B cell (primary cell): ENCODE measurements at regions not wholly inside any gene's neighbourhood (a gene's known extent, or its start where the extent isn't known, plus 50 kb on each side); places are given as distances from the start of the nearest gene placed in this dataset.

Experiments used
- ATAC-seq: fragments of 200-7000 bp; cut with Tn5 transposase; one replicate; pipeline ENCODE4 v1.10.0; 2021; ENCODE audit warnings: low read depth, mild to moderate bottlenecking, moderate number of reproducible peaks, moderate library complexity
- CTCF ChIA-PET: fragments of 350-600 bp; sonication (Branson Sonifier 250); formaldehyde crosslinking; loops from one replicate; lab custom pipeline; 2021; ENCODE audit warnings: antibody characterized with exemption, inconsistent platforms; lab: Charles Lee
- POLR2A ChIA-PET: fragments of 350-600 bp; sonication (Branson Sonifier 250); formaldehyde crosslinking; loops from one replicate; lab custom pipeline; 2021; ENCODE audit warnings: antibody characterized with exemption; lab: Charles Lee
- DNase-seq: peaks from one replicate; pipeline ENCODE4 v3.0.0; 2013
- H2AFZ ChIP-seq: 2 replicates; pipeline ENCODE4 v1.6.1; 2012; ENCODE audit warnings: mild to moderate bottlenecking, low read depth, low read length; ENCODE audit not compliant: insufficient read depth, poor library complexity, severe bottlenecking
- H3K27ac ChIP-seq, 2 donors: 1 replicate in 1 of 2; 2 replicates in 1 of 2; pipeline ENCODE4 v1.5.1; 2012 to 2013; ENCODE audit warnings: low read length in 2 of 2, mild to moderate bottlenecking in 2 of 2, moderate library complexity in 1 of 2
- H3K27me3 ChIP-seq, 4 experiments: fragments of 200-600 bp in 1 of 4; sonication (generic) in 1 of 4; replicated peaks in 1 of 4; 1 replicate in 2 of 4; 2 replicates in 2 of 4; pipeline versions ENCODE4 v1.6.1 to v1.7.0; 2013 to 2016; ENCODE audit warnings: low read length in 3 of 4, mild to moderate bottlenecking in 2 of 4, mixed read lengths in 1 of 4, moderate library complexity in 1 of 4; ENCODE audit not compliant: insufficient read depth in 4 of 4, control insufficient read depth in 3 of 4; ENCODE audit errors: control extremely low read depth in 1 of 4
- H3K36me3 ChIP-seq, 2 experiments: replicated peaks in 1 of 2; 1 replicate in 1 of 2; 2 replicates in 1 of 2; pipeline versions ENCODE4 v1.6.1 to v1.7.1; 2013; ENCODE audit warnings: low read length in 1 of 2; ENCODE audit not compliant: insufficient read depth in 2 of 2, control insufficient read depth in 1 of 2; ENCODE audit errors: control extremely low read depth in 1 of 2, extremely low read depth in 1 of 2
- H3K4me1 ChIP-seq, 2 donors: fragments of 200-600 bp in 1 of 2; sonication (generic) in 1 of 2; 1 replicate in 1 of 2; 2 replicates in 1 of 2; pipeline versions ENCODE4 v1.5.1 to v1.6.1; 2013 to 2017; ENCODE audit warnings: low read length in 2 of 2; ENCODE audit not compliant: control insufficient read depth in 2 of 2, insufficient read depth in 2 of 2
- H3K4me2 ChIP-seq: replicated peaks from 2 replicates; pipeline ENCODE3; 2012; ENCODE audit warnings: mild to moderate bottlenecking, low read depth, low read length; ENCODE audit not compliant: poor library complexity, severe bottlenecking
- H3K4me3 ChIP-seq, 5 experiments: fragments of 200-600 bp in 1 of 5; sonication (generic) in 1 of 5; 1 replicate in 3 of 5; 2 replicates in 2 of 5; pipeline versions ENCODE4 v1.5.1 to v1.7.0; 2011 to 2016; ENCODE audit warnings: low read length in 4 of 5, mild to moderate bottlenecking in 4 of 5, low read depth in 2 of 5, control low read depth in 1 of 5, moderate library complexity in 1 of 5; ENCODE audit not compliant: insufficient read depth in 1 of 5; ENCODE audit errors: control extremely low read depth in 1 of 5, extremely low read depth in 1 of 5
- H3K79me2 ChIP-seq: fragments of 200-600 bp; sonication (generic); one replicate; pipeline ENCODE4 v1.6.0; 2016; ENCODE audit warnings: low read length; ENCODE audit not compliant: control insufficient read depth, insufficient read depth
- H3K9ac ChIP-seq: fragments of 200-600 bp; sonication (generic); 2 replicates; pipeline ENCODE4 v1.6.1; 2017; ENCODE audit warnings: mild to moderate bottlenecking, low read length, moderate library complexity
- H3K9me3 ChIP-seq, 3 donors: one replicate each; pipeline versions ENCODE4 v1.6.1 to v1.7.1; 2013; ENCODE audit warnings: low read length in 2 of 3; ENCODE audit not compliant: control insufficient read depth in 2 of 3, insufficient read depth in 1 of 3; ENCODE audit errors: control extremely low read depth in 1 of 3
- H4K20me1 ChIP-seq: 2 replicates; pipeline ENCODE4 v1.6.0; 2012; ENCODE audit warnings: mild to moderate bottlenecking, low read length; ENCODE audit not compliant: insufficient read depth, control insufficient read depth, poor library complexity, severe bottlenecking
- H3K27ac Mint-ChIP-seq: one replicate; pipeline ENCODE4 v1.8.0; 2021; ENCODE audit warnings: mixed read lengths
- H3K27me3 Mint-ChIP-seq: one replicate; pipeline ENCODE4 v1.8.0; 2021; ENCODE audit warnings: mixed read lengths
- H3K4me1 Mint-ChIP-seq: one replicate; pipeline ENCODE4 v1.8.0; 2021; ENCODE audit warnings: mixed read lengths
- H3K4me3 Mint-ChIP-seq: one replicate; pipeline ENCODE4 v1.8.0; 2021; ENCODE audit warnings: mixed read lengths
- H3K9me3 Mint-ChIP-seq: one replicate; pipeline ENCODE4 v1.8.0; 2022; ENCODE audit warnings: mixed read lengths; ENCODE audit not compliant: insufficient read depth
- CTCF ChIP-seq: fragments of 200-600 bp; IDR thresholded peaks from one replicate; pipeline ENCODE4 v1.8.0; 2022; ENCODE audit warnings: antibody characterized with exemption, mild to moderate bottlenecking
- EZH2 ChIP-seq: IDR thresholded peaks from 2 replicates; pipeline ENCODE4 v1.6.1; 2012; ENCODE audit warnings: borderline replicate concordance, low read depth, mild to moderate bottlenecking, moderate library complexity, low read length; ENCODE audit not compliant: insufficient read depth, poor library complexity, severe bottlenecking
- WGBS: methylation state at CpG from one replicate; pipeline ENCODE4 v1.1.5; 2013; ENCODE audit warnings: missing lambda C conversion rate; ENCODE audit not compliant: insufficient coverage; 5-methylcytosine and 5-hydroxymethylcytosine counted together
- intact Hi-C: fragments of 100-400 bp; cut with micrococcal nuclease; formaldehyde crosslinking; loops from one replicate; pipeline ENCODE4 v1.10.0; 2022

GRCh38 chr4:163666332-163666873 lies 171.9 kb downstream of the TMA16 start:
- ChIA-PET CTCF (interaction anchor here (0.7 to 26.5 kb wide), 17 partner anchors 9 to 172 kb away, joined by 3 to 1334 read pairs (median 4); partner anchors contain the start of gene TMA16), POLR2A (interaction anchor here (0.7 to 1.7 kb wide), 8 partner anchors 12 to 172 kb away, joined by 3 to 10 read pairs (median 5); partner anchors contain the start of gene TMA16)
- Histone ChIP-seq H2AFZ (no peak overlapping the region), H3K27ac (peak overlapping the region; percentile 78 to 81), H3K9me3 (no peaks in the 10 kb centered on the region), H3K79me2 (peaks cover 44% of the 10 kb centered on the region), H3K36me3 (no peaks in the 10 kb centered on the region), H3K4me1 (peaks cover 79 to 87% of the 10 kb centered on the region in 2 donors), H3K4me3 (peak overlapping the region in 3 of 5 experiments; percentile 22 to 55 (median 26)), H3K27me3 (no peaks in the 10 kb centered on the region), H4K20me1 (no peaks in the 10 kb centered on the region), H3K4me2 (peak overlapping the region; percentile 69), H3K9ac (peak overlapping the region; percentile 39)
- peaks cover 74% of the 10 kb centered on the region for H3K4me1 Mint-ChIP-seq
- no peaks in the 10 kb centered on the region for H3K27me3 Mint-ChIP-seq
- H3K9me3 Mint-ChIP-seq, result no peaks in the 10 kb centered on the region
- ATAC-seq, result no peak
- TF ChIP-seq CTCF (no peak), EZH2 (no peak)
- intact Hi-C loops, result loop anchor here (1.0 to 2.0 kb wide), 3 partner anchors 14 to 75 kb away; no protein-coding TSS in a partner anchor
- peak overlapping the region; percentile 94 for H3K27ac Mint-ChIP-seq
- DNase-seq, result peak; percentile 67
- peak overlapping the region; percentile 82 for H3K4me3 Mint-ChIP-seq

GRCh38 chr4:163672751-163673150 lies 178.3 kb downstream of the TMA16 start:
- H3K4me1 ChIP-seq, result peaks cover 39 to 56% of the 10 kb centered on the region in 2 donors
- Mint-ChIP-seq H3K4me3 (peak overlapping the region; percentile 1), H3K27me3 (no peaks in the 10 kb centered on the region), H3K27ac (peak overlapping the region; percentile 42), H3K4me1 (peaks cover 50% of the 10 kb centered on the region), H3K9me3 (no peaks in the 10 kb centered on the region)
- no peak overlapping the region for H3K9ac ChIP-seq
- ChIA-PET CTCF (interaction anchor here (1.1 to 26.5 kb wide), 8 partner anchors 7 to 114 kb away, joined by 3 to 1334 read pairs (median 12); no protein-coding TSS in a partner anchor), POLR2A (no interaction called here)
- H3K27ac ChIP-seq, result peak overlapping the region in 1 of 2 donors; percentile 83
- 92% methylated on average over 3 of the region's 3 CpGs for WGBS
- H3K4me3 ChIP-seq, result no peak overlapping the region
- H2AFZ ChIP-seq, result peak overlapping the region; percentile 26
- intact Hi-C loops, result loop anchor here (2.0 kb wide), 1 partner anchor 188 kb away; no protein-coding TSS in a partner anchor
- H3K27me3 ChIP-seq, result no peaks in the 10 kb centered on the region
- H4K20me1 ChIP-seq, result no peaks in the 10 kb centered on the region
- H3K4me2 ChIP-seq, result no peak overlapping the region
- no peak for TF ChIP-seq CTCF
- no peak for TF ChIP-seq EZH2
- H3K9me3 ChIP-seq, result no peaks in the 10 kb centered on the region
- ATAC-seq (no peak), DNase-seq (no peak)
- H3K36me3 ChIP-seq, result no peaks in the 10 kb centered on the region
- peaks cover 35% of the 10 kb centered on the region for H3K79me2 ChIP-seq
